GM21515 (cell line): ENCODE measurements at regions not wholly inside any gene's neighbourhood (a gene's known extent, or its start where the extent isn't known, plus 50 kb on each side); places are given as distances from the start of the nearest gene placed in this dataset.

Experiments used
- ATAC-seq: cut with Tn5 transposase; IDR thresholded peaks from one replicate; pipeline ENCODE4 v1.9.1; 2021; ENCODE audit not compliant: unreplicated experiment

DNA sequence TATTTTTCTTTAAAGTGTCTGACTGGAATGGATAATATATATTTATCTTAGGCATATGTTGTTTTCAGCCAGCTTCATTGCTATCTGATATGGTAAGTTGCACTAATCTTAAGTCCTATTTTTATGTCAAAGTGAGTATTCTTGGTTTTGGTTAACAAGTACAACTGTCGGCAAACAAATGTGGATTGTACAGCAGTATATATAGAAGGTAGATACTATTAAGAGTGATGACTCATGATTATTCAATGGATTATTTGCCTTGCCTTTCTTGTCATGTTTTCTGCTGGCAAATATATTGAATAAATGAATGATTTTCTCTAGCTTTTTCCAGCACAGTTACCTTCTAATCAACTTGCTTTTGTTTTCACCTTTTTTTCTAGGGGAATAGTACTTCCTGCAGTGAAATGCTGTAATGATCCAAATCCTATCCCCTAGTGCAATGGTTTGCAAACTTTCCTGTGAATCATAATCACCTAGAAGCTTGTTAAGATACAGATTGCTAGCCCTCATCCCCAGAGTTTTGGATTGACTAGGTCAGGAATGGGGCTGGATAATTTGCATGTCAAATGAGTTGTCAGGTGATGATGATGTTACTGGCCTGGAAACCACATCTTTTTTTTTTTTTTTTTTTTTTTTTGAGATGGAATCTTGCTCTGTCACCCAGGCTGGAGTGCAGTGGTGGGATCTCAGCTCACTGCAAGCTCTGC, 60.8 kb upstream of the ARRDC3 start:
- no peak for ATAC-seq

DNA sequence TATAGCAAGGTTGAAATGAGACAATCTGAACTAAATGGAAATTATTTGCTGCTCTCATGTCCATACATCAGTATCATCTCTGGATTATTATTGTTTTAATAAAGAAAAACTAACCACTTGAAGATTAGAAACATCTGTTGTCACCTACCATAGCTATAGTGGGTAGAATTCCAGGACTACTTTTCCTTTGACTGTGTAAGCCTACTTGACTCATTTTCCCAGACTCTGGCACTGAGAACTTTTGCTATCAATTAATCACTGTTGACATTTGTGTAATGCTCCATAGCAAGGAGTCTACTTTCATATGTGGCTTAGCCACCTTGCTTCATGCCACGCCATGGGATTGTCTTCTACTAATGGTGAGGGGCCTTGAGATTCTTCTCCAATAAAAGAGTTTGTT, 59.9 kb upstream of the ARRDC3 start:
- no peak for ATAC-seq

DNA sequence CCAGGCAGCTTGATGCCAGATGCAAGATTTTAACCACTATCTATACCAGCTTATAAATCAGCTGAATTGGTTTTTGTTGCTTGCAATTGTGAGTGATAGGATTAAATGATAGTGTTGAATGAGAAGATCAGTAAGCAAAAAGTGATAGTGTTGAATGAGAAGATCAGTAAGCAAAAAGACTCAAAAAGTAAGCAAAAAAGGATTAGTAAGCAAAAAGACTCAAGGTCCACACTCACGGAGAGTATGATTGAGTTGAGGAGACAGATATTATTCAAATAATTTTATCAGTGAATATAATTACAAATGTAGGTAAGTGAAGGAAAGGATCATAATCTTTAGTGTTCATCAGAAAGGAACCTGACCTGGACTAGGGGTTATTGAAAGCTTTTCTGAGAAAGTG, 58.0 kb upstream of the ARRDC3 start:
- ATAC-seq, result no peak

DNA sequence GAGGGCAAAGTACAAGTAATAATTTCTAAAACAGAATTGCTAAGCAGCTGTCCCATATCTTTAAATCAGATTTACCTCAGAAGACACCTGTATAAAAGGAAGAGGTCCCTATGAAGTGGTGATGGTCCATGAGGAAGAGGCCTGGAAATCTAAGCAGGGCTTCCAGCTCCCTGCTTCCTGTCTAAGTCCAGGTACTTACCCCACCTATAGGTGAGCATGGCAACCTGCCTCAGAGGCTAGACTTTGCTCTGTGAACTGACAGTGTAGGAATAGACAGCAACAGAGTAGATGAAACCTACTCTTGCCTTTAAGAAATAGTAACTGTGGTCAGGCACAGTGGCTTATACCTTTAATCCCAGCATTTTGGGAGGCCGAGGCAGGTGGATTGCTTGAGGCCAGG, 55.8 kb upstream of the ARRDC3 start:
- ATAC-seq, result no peak

DNA sequence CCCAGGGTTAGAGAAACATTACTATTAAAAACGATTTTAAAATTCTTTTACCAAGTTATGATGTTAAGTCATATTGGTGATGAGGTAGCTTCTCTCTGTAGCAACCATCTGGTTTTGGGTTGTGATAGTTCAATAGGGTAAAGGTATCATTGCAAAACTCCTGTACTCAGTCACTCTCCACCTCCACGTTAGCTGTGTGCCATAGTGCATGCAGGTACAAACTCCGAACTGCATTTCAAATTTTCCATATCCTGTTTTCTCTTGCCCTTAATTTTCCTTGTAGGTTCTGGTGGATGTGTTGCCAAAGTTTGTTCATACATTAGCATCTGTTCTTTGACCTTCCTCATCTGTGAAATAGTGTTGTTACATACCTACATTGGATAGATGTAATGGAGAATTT, 53.1 kb upstream of the ARRDC3 start:
- ATAC-seq, result no peak

DNA sequence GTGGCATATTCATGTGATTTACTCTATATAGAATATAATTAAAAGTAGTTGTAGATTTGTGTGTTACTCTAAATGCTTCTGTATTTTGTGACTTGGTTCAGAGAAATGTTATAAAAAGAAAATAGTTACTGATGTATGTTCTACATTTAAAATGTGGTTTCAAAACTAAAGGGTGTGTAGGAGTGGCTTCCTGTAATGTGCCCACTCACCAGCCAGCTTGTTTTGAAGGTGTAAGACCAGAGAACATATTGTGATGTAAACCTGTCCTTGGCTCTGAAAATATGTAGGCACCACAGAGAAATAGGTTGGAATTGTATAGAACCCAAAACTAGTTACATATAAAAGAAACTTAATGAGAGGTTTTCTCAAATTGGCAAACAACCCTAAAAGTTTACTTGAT, 51.2 kb upstream of the ARRDC3 start:
- peak; percentile 47 for ATAC-seq

DNA sequence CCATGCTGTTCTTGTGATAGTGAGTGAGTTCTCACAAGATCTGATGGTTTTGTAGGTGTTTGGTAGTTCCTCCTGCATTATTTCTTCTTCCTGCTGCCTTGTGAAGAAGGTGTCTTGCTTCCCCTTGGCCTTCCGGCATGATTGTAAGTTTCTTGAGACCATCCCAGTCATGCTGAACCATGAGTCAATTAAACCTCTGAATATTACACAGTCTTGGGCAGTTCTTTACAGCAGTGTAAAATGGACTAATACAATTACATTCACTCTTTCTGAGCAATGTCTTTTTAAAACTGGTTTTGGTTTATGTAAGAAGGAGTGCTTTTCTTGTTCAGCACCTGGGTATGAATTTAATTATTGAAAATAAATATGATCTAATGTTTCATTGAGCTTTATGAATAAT, 50.7 kb upstream of the ARRDC3 start:
- no peak for ATAC-seq
